Stomach (tissue), 8 donors: ENCODE measurements at regions not wholly inside any gene's neighbourhood (a gene's known extent, or its start where the extent isn't known, plus 50 kb on each side); places are given as distances from the start of the nearest gene placed in this dataset.
"Not testable (repeated sequence)": the region's sequence is repeated elsewhere in the genome, so short reads cannot be mapped to it uniquely, and the experiment has no call there.

Experiments
- DNase-seq, 2 donors: peaks; one replicate each; pipeline versions ENCODE4 v3.0.0 to v3.0.0-alpha.2; 2013 to 2019
- H3K27ac ChIP-seq, 5 donors: fragments of 200-600 bp in 4 of 5; sonication (generic) in 4 of 5; one replicate each; pipeline ENCODE4 v1.5.1; 2013 to 2019; ENCODE audit warnings: mild to moderate bottlenecking in 1 of 5, moderate library complexity in 1 of 5
- H3K27me3 ChIP-seq, 3 donors: fragments of 200-600 bp; sonication (generic); one replicate each; pipeline ENCODE4 v1.5.1; 2017 to 2019; ENCODE audit warnings: mixed run types in 1 of 3
- H3K36me3 ChIP-seq, 4 donors: fragments of 200-600 bp; sonication (generic); 1 replicate in 3 of 4; 2 replicates in 1 of 4; pipeline ENCODE4 v1.5.1; 2016 to 2019
- H3K4me1 ChIP-seq, 4 donors: fragments of 200-600 bp; sonication (generic); one replicate each; pipeline ENCODE4 v1.5.1; 2016 to 2019
- H3K4me3 ChIP-seq, 4 donors: fragments of 200-600 bp; sonication (generic) in 3 of 4; one replicate each; pipeline ENCODE4 v1.5.1; 2016 to 2019; ENCODE audit warnings: mild to moderate bottlenecking in 1 of 4
- H3K9me3 ChIP-seq, 4 donors: fragments of 200-600 bp; sonication (generic); one replicate each; pipeline ENCODE4 v1.5.1; 2016 to 2019
- WGBS, 5 donors: extraction: QIAGEN DNeasy Blood & Tissue Kit in 3 of 5; methylation state at CpG; one replicate each; pipeline versions ENCODE4 v1.1.5 to v1.1.7; 2013 to 2018; 5-methylcytosine and 5-hydroxymethylcytosine counted together
- intact Hi-C: fragments of 100-400 bp; cut with DNase I; formaldehyde crosslinking; loops from one replicate; pipeline ENCODE4 v1.15.1; 2023; ENCODE audit warnings: low total_unique reads
- donor health status: healthy with polysubstance abuse.
- donor health status: Bipolar disorder and iron deficiency.
- donor health status: healthy.

- H3K4me3 ChIP-seq, DNase-seq, H3K27me3 ChIP-seq, H3K4me1 ChIP-seq, H3K36me3 ChIP-seq, H3K9me3 ChIP-seq, H3K27ac ChIP-seq, intact Hi-C loops: not testable (repeated sequence)
- WGBS, 5 donors, result 89 to 100% (median 95%) methylated on average over 3 to 4 of the region's 7 CpGs; no CpG with 5 or more reads in 1 of the 5 donors
Observed at GRCh38 chr16:21422824-21423223, 144.7 kb upstream of the CRYM start.

- H3K4me1 ChIP-seq, H3K36me3 ChIP-seq, intact Hi-C loops, H3K27me3 ChIP-seq, H3K4me3 ChIP-seq, H3K9me3 ChIP-seq, DNase-seq, H3K27ac ChIP-seq: not testable (repeated sequence)
- 80 to 97% (median 93%) methylated on average over 1 to 4 of the region's 13 CpGs; no CpG with 5 or more reads in 2 of the 5 donors for WGBS, 5 donors
Observed at GRCh38 chr16:21404699-21405098, 126.6 kb upstream of the CRYM start.

- H3K4me1 ChIP-seq, H3K4me3 ChIP-seq, H3K27me3 ChIP-seq, intact Hi-C loops, H3K27ac ChIP-seq, DNase-seq, H3K36me3 ChIP-seq, H3K9me3 ChIP-seq: not testable (repeated sequence)
- 73 to 100% (median 93%) methylated on average over 1 to 4 of the region's 5 CpGs for WGBS, 5 donors
Observed at GRCh38 chr16:21397866-21398265, 119.8 kb upstream of the CRYM start.

- H3K27ac ChIP-seq, DNase-seq, H3K9me3 ChIP-seq, H3K27me3 ChIP-seq, intact Hi-C loops, H3K36me3 ChIP-seq, H3K4me1 ChIP-seq, H3K4me3 ChIP-seq: not testable (repeated sequence)
- 85 to 96% (median 93%) methylated on average over 2 of the region's 4 CpGs; no CpG with 5 or more reads in 2 of the 5 donors for WGBS, 5 donors
Observed at GRCh38 chr16:21396545-21396944, 118.5 kb upstream of the CRYM start.

GRCh38 chr16:21390634-21391033, 112.5 kb upstream of the CRYM start:
- H3K4me3 ChIP-seq, intact Hi-C loops, H3K4me1 ChIP-seq, H3K27me3 ChIP-seq, H3K27ac ChIP-seq, H3K9me3 ChIP-seq, H3K36me3 ChIP-seq, DNase-seq: not testable (repeated sequence)
- WGBS, 5 donors, result no CpG with 5 or more reads among the region's 3 CpGs

- H3K4me1 ChIP-seq, H3K4me3 ChIP-seq, H3K36me3 ChIP-seq, DNase-seq, intact Hi-C loops, H3K27ac ChIP-seq, H3K9me3 ChIP-seq, H3K27me3 ChIP-seq: not testable (repeated sequence)
- 16 to 44% (median 34%) methylated on average over 3 of the region's 7 CpGs; no CpG with 5 or more reads in 2 of the 5 donors for WGBS, 5 donors
Observed at GRCh38 chr16:21389860-21390259, 111.8 kb upstream of the CRYM start.

- H3K4me1 ChIP-seq, H3K27ac ChIP-seq, H3K36me3 ChIP-seq, H3K27me3 ChIP-seq, DNase-seq, intact Hi-C loops, H3K4me3 ChIP-seq, H3K9me3 ChIP-seq: not testable (repeated sequence)
- WGBS, 5 donors, result 74 to 100% (median 91%) methylated on average over 2 to 3 of the region's 3 CpGs; no CpG with 5 or more reads in 1 of the 5 donors
Observed at GRCh38 chr16:21387757-21388156, 109.7 kb upstream of the CRYM start.

- H3K4me3 ChIP-seq, H3K27me3 ChIP-seq, H3K36me3 ChIP-seq, H3K9me3 ChIP-seq, H3K27ac ChIP-seq, H3K4me1 ChIP-seq, intact Hi-C loops, DNase-seq: not testable (repeated sequence)
- 17 to 25% methylated on average over 1 of the region's 5 CpGs; no CpG with 5 or more reads in 3 of the 5 donors for WGBS, 5 donors
Observed at GRCh38 chr16:21386201-21386915, 108.3 kb upstream of the CRYM start.

GRCh38 chr16:21383682-21384081, 105.6 kb upstream of the CRYM start:
- DNase-seq, intact Hi-C loops, H3K4me1 ChIP-seq, H3K27me3 ChIP-seq, H3K4me3 ChIP-seq, H3K36me3 ChIP-seq, H3K27ac ChIP-seq, H3K9me3 ChIP-seq: not testable (repeated sequence)

GRCh38 chr16:21379645-21380044, 101.6 kb upstream of the CRYM start:
- H3K4me1 ChIP-seq, DNase-seq, intact Hi-C loops, H3K9me3 ChIP-seq, H3K36me3 ChIP-seq, H3K27ac ChIP-seq, H3K4me3 ChIP-seq, H3K27me3 ChIP-seq: not testable (repeated sequence)
- WGBS, 5 donors, result 80 to 100% (median 89%) methylated on average over 1 to 3 of the region's 5 CpGs; no CpG with 5 or more reads in 1 of the 5 donors

GRCh38 chr16:21376196-21376899, 98.3 kb upstream of the CRYM start:
- H3K4me1 ChIP-seq, H3K27me3 ChIP-seq, intact Hi-C loops, DNase-seq, H3K27ac ChIP-seq, H3K9me3 ChIP-seq, H3K36me3 ChIP-seq, H3K4me3 ChIP-seq: not testable (repeated sequence)
- 92 to 99% (median 97%) methylated on average over 13 to 19 of the region's 22 CpGs for WGBS, 5 donors

- DNase-seq, H3K36me3 ChIP-seq, H3K4me1 ChIP-seq, H3K27me3 ChIP-seq, H3K27ac ChIP-seq, H3K9me3 ChIP-seq, H3K4me3 ChIP-seq, intact Hi-C loops: not testable (repeated sequence)
- 79 to 88% (median 81%) methylated on average over 2 of the region's 4 CpGs for WGBS, 5 donors
Observed at GRCh38 chr16:21375334-21375733, 97.2 kb upstream of the CRYM start.
